ENCODE measurements at regions not wholly inside any gene's neighbourhood (a gene's known extent, or its start where the extent isn't known, plus 50 kb on each side); places are given as distances from the start of the nearest gene placed in this dataset.

GRCh38 chr5:102617191-102618187, 118.7 kb upstream of the SLCO6A1 start:
- 31 to 33% methylated on average over 5 of the region's 5 CpGs for WGBS, 2 experiments (ENCODE audit: low coverage in 1 of 2, low lambda C conversion rate in 2 of 2, missing lambda C conversion rate in 2 of 2)
- no peaks in the 10 kb centered on the region for H4K20me1 ChIP-seq (ENCODE audit: insufficient read depth)
- no peaks in the 10 kb centered on the region for H3K36me3 ChIP-seq (ENCODE audit: low read depth)
- H3K4me1 ChIP-seq (ENCODE audit: insufficient read depth), result no peaks in the 10 kb centered on the region
- H3K27ac ChIP-seq, result no peak overlapping the region
- H3F3A ChIP-seq (ENCODE audit: insufficient read depth), result no peaks in the 10 kb centered on the region
- no peaks in the 10 kb centered on the region for H3K27me3 ChIP-seq (replicated peaks; ENCODE audit: insufficient read depth)
- H3K9me3 ChIP-seq (ENCODE audit: low read depth), result no peaks in the 10 kb centered on the region
- TF ChIP-seq EZH2phosphoT487 (IDR thresholded peaks at IDR 0.05; ENCODE audit: insufficient read depth, low read depth) (no peak), EZH2 (IDR thresholded peaks at IDR 0.05; ENCODE audit: insufficient read depth, poor library complexity, severe bottlenecking) (no peak)
- in situ Hi-C loops (cut with MboI), result no loop called here
- H3K9ac ChIP-seq, result no peak overlapping the region
- DNase-seq, result peak; percentile 25
- H2AFZ ChIP-seq, result no peak overlapping the region
- H3K9me2 ChIP-seq (ENCODE audit: insufficient read depth), result no peaks in the 10 kb centered on the region
- H3K4me2 ChIP-seq (ENCODE audit: unreplicated experiment), result no peak overlapping the region
- no peak overlapping the region for H3K4me3 ChIP-seq
- H3K79me2 ChIP-seq (ENCODE audit: insufficient read depth), result no peaks in the 10 kb centered on the region

GRCh38 chr5:102622262-102622661, 123.5 kb upstream of the SLCO6A1 start:
- no peaks in the 10 kb centered on the region for H3K27me3 ChIP-seq (replicated peaks; ENCODE audit: insufficient read depth)
- H3K79me2 ChIP-seq (ENCODE audit: insufficient read depth), result no peaks in the 10 kb centered on the region
- H3K4me1 ChIP-seq (ENCODE audit: insufficient read depth), result peaks cover 4% of the 10 kb centered on the region
- H3K36me3 ChIP-seq (ENCODE audit: low read depth), result no peaks in the 10 kb centered on the region
- H3K4me2 ChIP-seq (ENCODE audit: unreplicated experiment), result no peak overlapping the region
- H4K20me1 ChIP-seq (ENCODE audit: insufficient read depth), result no peaks in the 10 kb centered on the region
- no peak overlapping the region for H3K27ac ChIP-seq
- WGBS, 2 experiments (ENCODE audit: low coverage in 1 of 2, low lambda C conversion rate in 2 of 2, missing lambda C conversion rate in 2 of 2), result 55 to 61% methylated on average over 3 of the region's 3 CpGs
- H3K4me3 ChIP-seq, result no peak overlapping the region
- no peaks in the 10 kb centered on the region for H3F3A ChIP-seq (ENCODE audit: insufficient read depth)
- H3K9me2 ChIP-seq (ENCODE audit: insufficient read depth), result no peaks in the 10 kb centered on the region
- H2AFZ ChIP-seq, result no peak overlapping the region
- DNase-seq, result no peak
- H3K9ac ChIP-seq, result no peak overlapping the region
- H3K9me3 ChIP-seq (ENCODE audit: low read depth), result no peaks in the 10 kb centered on the region
- TF ChIP-seq EZH2phosphoT487 (IDR thresholded peaks at IDR 0.05; ENCODE audit: insufficient read depth, low read depth) (no peak), EZH2 (IDR thresholded peaks at IDR 0.05; ENCODE audit: insufficient read depth, poor library complexity, severe bottlenecking) (no peak)
- in situ Hi-C loops (cut with MboI), result no loop called here

- H3F3A ChIP-seq (ENCODE audit: insufficient read depth), result peaks cover 12% of the 10 kb centered on the region
- in situ Hi-C loops (cut with MboI), result no loop called here
- H3K4me3 ChIP-seq, result no peak overlapping the region
Measured at GRCh38 chr5:102623329-102624065, 124.7 kb upstream of the SLCO6A1 start.

GRCh38 chr5:102624405-102624804, 125.6 kb upstream of the SLCO6A1 start:
- Histone ChIP-seq H4K20me1 (ENCODE audit: insufficient read depth) (no peaks in the 10 kb centered on the region), H3K79me2 (ENCODE audit: insufficient read depth) (no peaks in the 10 kb centered on the region), H2AFZ (no peak overlapping the region), H3K4me1 (ENCODE audit: insufficient read depth) (peaks cover 25% of the 10 kb centered on the region), H3K27ac (no peak overlapping the region), H3K9me3 (ENCODE audit: low read depth) (no peaks in the 10 kb centered on the region), H3K36me3 (ENCODE audit: low read depth) (no peaks in the 10 kb centered on the region), H3K27me3 (replicated peaks; ENCODE audit: insufficient read depth) (no peaks in the 10 kb centered on the region), H3K9ac (no peak overlapping the region), H3F3A (ENCODE audit: insufficient read depth) (peaks cover 19% of the 10 kb centered on the region), H3K4me3 (no peak overlapping the region), H3K9me2 (ENCODE audit: insufficient read depth) (no peaks in the 10 kb centered on the region), H3K4me2 (ENCODE audit: unreplicated experiment) (no peak overlapping the region)
- TF ChIP-seq EZH2phosphoT487 (IDR thresholded peaks at IDR 0.05; ENCODE audit: insufficient read depth, low read depth), result no peak
- no peak for TF ChIP-seq EZH2 (IDR thresholded peaks at IDR 0.05; ENCODE audit: insufficient read depth, poor library complexity, severe bottlenecking)
- WGBS, 2 experiments (ENCODE audit: low coverage in 1 of 2, low lambda C conversion rate in 2 of 2, missing lambda C conversion rate in 2 of 2), result 86 to 89% methylated on average over 6 of the region's 6 CpGs
- no peak for DNase-seq
- in situ Hi-C loops (cut with MboI), result no loop called here

More at GRCh38 chr5:102623329-102624065, 124.7 kb upstream of the SLCO6A1 start:
- Histone ChIP-seq H3K4me1 (ENCODE audit: insufficient read depth) (peaks cover 17% of the 10 kb centered on the region), H3K4me2 (ENCODE audit: unreplicated experiment) (no peak overlapping the region), H3K9ac (no peak overlapping the region), H3K79me2 (ENCODE audit: insufficient read depth) (no peaks in the 10 kb centered on the region), H3K27ac (no peak overlapping the region), H3K36me3 (ENCODE audit: low read depth) (no peaks in the 10 kb centered on the region), H4K20me1 (ENCODE audit: insufficient read depth) (no peaks in the 10 kb centered on the region), H3K9me3 (ENCODE audit: low read depth) (no peaks in the 10 kb centered on the region), H2AFZ (no peak overlapping the region), H3K9me2 (ENCODE audit: insufficient read depth) (no peaks in the 10 kb centered on the region), H3K27me3 (replicated peaks; ENCODE audit: insufficient read depth) (no peaks in the 10 kb centered on the region)
- no peak for TF ChIP-seq EZH2 (IDR thresholded peaks at IDR 0.05; ENCODE audit: insufficient read depth, poor library complexity, severe bottlenecking)
- TF ChIP-seq EZH2phosphoT487 (IDR thresholded peaks at IDR 0.05; ENCODE audit: insufficient read depth, low read depth), result no peak
- DNase-seq, result no peak
- WGBS, 2 experiments (ENCODE audit: low coverage in 1 of 2, low lambda C conversion rate in 2 of 2, missing lambda C conversion rate in 2 of 2), result 67% methylated on average over 4 of the region's 4 CpGs
